AG09319 (cell line): ENCODE measurements at regions not wholly inside any gene's neighbourhood (a gene's known extent, or its start where the extent isn't known, plus 50 kb on each side); places are given as distances from the start of the nearest gene placed in this dataset.
"Not testable (repeated sequence)": the region's sequence is repeated elsewhere in the genome, so short reads cannot be mapped to it uniquely, and the experiment has no call there.

Experiments
- DNase-seq: peaks from one replicate; pipeline ENCODE4 v3.0.0-alpha.2; 2010; ENCODE audit warnings: low read depth; ENCODE audit errors: extremely low read depth
- CTCF ChIP-seq: IDR thresholded peaks from 2 replicates; pipeline ENCODE4 v1.5.1; 2011; ENCODE audit warnings: low read depth, mild to moderate bottlenecking, inconsistent platforms, low read length, moderate library complexity

GRCh38 chr10:64344211-64344610 lies 823.0 kb downstream of the REEP3 start:
- no peak for TF ChIP-seq CTCF
- DNase-seq, result no peak

GRCh38 chr10:64345856-64346255 lies 824.7 kb downstream of the REEP3 start:
- TF ChIP-seq CTCF, result no peak

GRCh38 chr10:64346389-64346788 lies 825.2 kb downstream of the REEP3 start:
- TF ChIP-seq CTCF, result no peak
- no peak for DNase-seq

More at GRCh38 chr10:64345856-64346255, 824.7 kb downstream of the REEP3 start:
- DNase-seq, result no peak

GRCh38 chr10:64350665-64351064 lies 829.5 kb downstream of the REEP3 start:
- no peak for DNase-seq
- TF ChIP-seq CTCF, result no peak

- no peak for TF ChIP-seq CTCF
These were observed 837.7 kb downstream of the REEP3 start for GRCh38 chr10:64358907-64359306.

GRCh38 chr10:64360240-64360639 lies 839.0 kb downstream of the REEP3 start:
- DNase-seq, result not testable (repeated sequence)

More at GRCh38 chr10:64358907-64359306, 837.7 kb downstream of the REEP3 start:
- DNase-seq, result no peak

GRCh38 chr10:64363687-64364086 lies 842.5 kb downstream of the REEP3 start:
- TF ChIP-seq CTCF, result no peak
- no peak for DNase-seq

- no peak for DNase-seq
- TF ChIP-seq CTCF, result no peak
These were observed 844.5 kb downstream of the REEP3 start for GRCh38 chr10:64365663-64366062.
